H1 (cell line): ENCODE measurements at regions not wholly inside any gene's neighbourhood (a gene's known extent, or its start where the extent isn't known, plus 50 kb on each side); places are given as distances from the start of the nearest gene placed in this dataset.

Experiments used
- CTCF ChIA-PET: fragments of 300-600 bp; sonication (Branson Sonifier 250); formaldehyde crosslinking; loops from one replicate; lab custom pipeline; 2021; ENCODE audit not compliant: partially characterized antibody; lab: Charles Lee
- POLR2A ChIA-PET: fragments of 300-600 bp; sonication (Branson Sonifier 250); formaldehyde crosslinking; loops from one replicate; lab custom pipeline; 2021; ENCODE audit warnings: inconsistent platforms; ENCODE audit not compliant: partially characterized antibody; lab: Charles Lee
- DNase-seq, 2 experiments: peaks; one replicate each; pipeline versions ENCODE4 v3.0.0 to v3.0.0-alpha.2; 2010 to 2022; ENCODE audit warnings: low spot score in 2 of 2, low read depth in 1 of 2, mixed read lengths in 1 of 2
- FAIRE-seq: peaks from 2 replicates; lab custom pipeline; 2011; peaks lifted over from hg19 to GRCh38; lab: Jason Lieb, UNC
- H2AFZ ChIP-seq: 2 replicates; pipeline ENCODE4 v1.8.1; 2012; ENCODE audit warnings: low read length, inconsistent platforms
- H2AK5ac ChIP-seq: 2 replicates; pipeline ENCODE4 v1.6.1; 2013; ENCODE audit warnings: low read depth, low read length
- H2BK120ac ChIP-seq: replicated peaks from 2 replicates; pipeline ENCODE3; 2013; ENCODE audit warnings: low read depth, low read length, inconsistent platforms
- H2BK12ac ChIP-seq: 2 replicates; pipeline ENCODE4 v1.6.1; 2013; ENCODE audit warnings: low read depth, low read length
- H2BK15ac ChIP-seq: 2 replicates; pipeline ENCODE4 v1.6.1; 2013; ENCODE audit warnings: low read length
- H2BK20ac ChIP-seq: 2 replicates; pipeline ENCODE4 v1.6.1; 2013; ENCODE audit warnings: low read length
- H2BK5ac ChIP-seq: 2 replicates; pipeline ENCODE4 v1.6.1; 2013; ENCODE audit warnings: low read depth, low read length
- H3K14ac ChIP-seq: 2 replicates; pipeline ENCODE4 v1.6.1; 2013; ENCODE audit warnings: inconsistent platforms; ENCODE audit not compliant: insufficient read length
- H3K18ac ChIP-seq: 2 replicates; pipeline ENCODE4 v1.6.1; 2013; ENCODE audit warnings: low read length; ENCODE audit errors: extremely low read depth
- H3K23ac ChIP-seq: 2 replicates; pipeline ENCODE4 v1.6.1; 2013; ENCODE audit warnings: inconsistent platforms; ENCODE audit not compliant: insufficient read length
- H3K23me2 ChIP-seq: 2 replicates; pipeline ENCODE4 v1.6.1; 2013; ENCODE audit warnings: low read depth, low read length
- H3K27ac ChIP-seq: 2 replicates; pipeline ENCODE4 v1.6.1; 2011; ENCODE audit warnings: low read depth, low read length, inconsistent platforms
- H3K27me3 ChIP-seq, 4 experiments: replicated peaks in 1 of 4; 1 replicate in 1 of 4; 2 replicates in 3 of 4; pipeline versions ENCODE4 v1.6.1 to v1.8.1; 2011 to 2013; ENCODE audit warnings: low read length in 3 of 4, mild to moderate bottlenecking in 3 of 4, inconsistent platforms in 2 of 4, mixed read lengths in 2 of 4, moderate library complexity in 1 of 4; ENCODE audit not compliant: control insufficient read depth in 3 of 4, insufficient read depth in 3 of 4; ENCODE audit errors: extremely low read depth in 1 of 4
- H3K36me3 ChIP-seq, 4 experiments: 2 replicates each; pipeline versions ENCODE4 v1.6.1 to v1.8.1; 2011 to 2013; ENCODE audit warnings: mild to moderate bottlenecking in 4 of 4, low read length in 3 of 4, moderate library complexity in 2 of 4, control low read depth in 1 of 4, inconsistent platforms in 1 of 4; ENCODE audit not compliant: insufficient read depth in 4 of 4, control insufficient read depth in 2 of 4
- H3K4ac ChIP-seq: replicated peaks from 2 replicates; pipeline ENCODE3; 2013; ENCODE audit warnings: low read length, low read depth, mixed read lengths, inconsistent platforms; ENCODE audit not compliant: insufficient read length
- H3K4me1 ChIP-seq, 4 experiments: replicated peaks in 1 of 4; 1 replicate in 1 of 4; 2 replicates in 3 of 4; pipeline versions ENCODE4 v1.6.1 to v1.8.1; 2011 to 2013; ENCODE audit warnings: low read length in 3 of 4, inconsistent platforms in 2 of 4, mixed read lengths in 1 of 4; ENCODE audit not compliant: insufficient read depth in 4 of 4, control insufficient read depth in 3 of 4
- H3K4me2 ChIP-seq, 2 experiments: 2 replicates each; pipeline versions ENCODE4 v1.6.1 to v1.8.1; 2011 to 2013; ENCODE audit warnings: low read depth in 2 of 2, low read length in 2 of 2, control low read depth in 1 of 2, inconsistent platforms in 1 of 2, mild to moderate bottlenecking in 1 of 2; ENCODE audit not compliant: insufficient read depth in 1 of 2
- H3K4me3 ChIP-seq, 4 experiments: fragments of 200-600, 300-600 bp in 1 of 4; sonication (generic), shearing (Covaris generic), sonication (Bioruptor Twin) in 1 of 4; 2 replicates each; pipeline versions ENCODE4 v1.5.1 to v1.8.1; 2011 to 2016; ENCODE audit warnings: low read length in 4 of 4, low read depth in 3 of 4, control low read depth in 2 of 4, inconsistent platforms in 2 of 4, mild to moderate bottlenecking in 2 of 4, mixed read lengths in 1 of 4, moderate library complexity in 1 of 4; ENCODE audit not compliant: insufficient read depth in 2 of 4; ENCODE audit errors: extremely low read depth in 1 of 4
- H3K56ac ChIP-seq: replicated peaks from 2 replicates; pipeline ENCODE3; 2013; ENCODE audit warnings: low read depth, mild to moderate bottlenecking, mixed read lengths, low read length, inconsistent platforms; ENCODE audit not compliant: insufficient read length
- H3K79me1 ChIP-seq: 2 replicates; pipeline ENCODE4 v1.6.1; 2013; ENCODE audit warnings: low read depth, low read length, control low read depth
- H3K79me2 ChIP-seq, 2 experiments: 2 replicates each; pipeline versions ENCODE4 v1.6.1 to v1.8.1; 2012 to 2013; ENCODE audit warnings: low read length in 2 of 2, mild to moderate bottlenecking in 2 of 2, inconsistent platforms in 1 of 2; ENCODE audit not compliant: insufficient read depth in 2 of 2, control insufficient read depth in 1 of 2
- H3K9ac ChIP-seq, 4 experiments: replicated peaks in 1 of 4; 1 replicate in 1 of 4; 2 replicates in 3 of 4; pipeline versions ENCODE4 v1.6.1 to v1.8.1; 2011 to 2013; ENCODE audit warnings: low read depth in 3 of 4, low read length in 3 of 4, control low read depth in 2 of 4, mild to moderate bottlenecking in 2 of 4, moderate library complexity in 2 of 4, inconsistent platforms in 1 of 4; ENCODE audit errors: extremely low read depth in 1 of 4
- H3K9me3 ChIP-seq, 2 experiments: 2 replicates each; pipeline versions ENCODE4 v1.6.1 to v1.8.1; 2012 to 2013; ENCODE audit warnings: mild to moderate bottlenecking in 2 of 2, moderate library complexity in 2 of 2, control low read depth in 1 of 2, inconsistent platforms in 1 of 2, low read depth in 1 of 2, low read length in 1 of 2, mixed read lengths in 1 of 2; ENCODE audit not compliant: insufficient read depth in 2 of 2
- H4K20me1 ChIP-seq, 2 experiments: replicated peaks in 1 of 2; 2 replicates each; pipeline versions ENCODE3 to v1.8.1; 2011 to 2013; ENCODE audit warnings: inconsistent platforms in 2 of 2, low read length in 2 of 2, mild to moderate bottlenecking in 1 of 2; ENCODE audit not compliant: insufficient read depth in 2 of 2, control insufficient read depth in 1 of 2
- H4K5ac ChIP-seq: 2 replicates; pipeline ENCODE4 v1.6.1; 2013; ENCODE audit warnings: low read length, low read depth, mixed read lengths, inconsistent platforms; ENCODE audit not compliant: insufficient read length
- H4K8ac ChIP-seq: 2 replicates; pipeline ENCODE4 v1.8.0; 2013; ENCODE audit warnings: mild to moderate bottlenecking, moderate library complexity, low read length, inconsistent platforms; ENCODE audit not compliant: insufficient read depth; ENCODE audit errors: extremely low read depth
- H4K91ac ChIP-seq: replicated peaks from 2 replicates; pipeline ENCODE3; 2013; ENCODE audit warnings: low read length, mixed read lengths, inconsistent platforms; ENCODE audit not compliant: insufficient read length
- ASH2L ChIP-seq: fragments of 200-600, 300-600 bp; sonication (generic); IDR thresholded peaks from one replicate; pipeline ENCODE4 v1.7.1; 2017; ENCODE audit warnings: low read length
- BCL11A ChIP-seq, 2 experiments: IDR thresholded peaks; one replicate each; pipeline ENCODE4 v1.6.1; 2011; ENCODE audit warnings: low read depth in 2 of 2, low read length in 2 of 2, mild to moderate bottlenecking in 2 of 2
- NANOG ChIP-seq: IDR thresholded peaks from 2 replicates; pipeline ENCODE4 v1.6.1; 2011; ENCODE audit warnings: low read length, low read depth, mild to moderate bottlenecking, inconsistent platforms; ENCODE audit not compliant: insufficient read depth, poor library complexity, severe bottlenecking
- POLR2A ChIP-seq, 2 experiments: IDR thresholded peaks; 1 replicate in 1 of 2; 2 replicates in 1 of 2; pipeline ENCODE4 v1.6.1; 2011; ENCODE audit warnings: low read depth in 2 of 2, low read length in 2 of 2, mild to moderate bottlenecking in 2 of 2; ENCODE audit errors: control extremely low read depth in 1 of 2
- POU5F1 ChIP-seq: IDR thresholded peaks from 2 replicates; pipeline ENCODE4 v1.6.1; 2011; ENCODE audit warnings: low read depth, mild to moderate bottlenecking, low read length, moderate library complexity
- RAD21 ChIP-seq, 2 experiments: IDR thresholded peaks in 1 of 2; conservative IDR thresholded peaks in 1 of 2; 2 replicates each; pipeline ENCODE4 v1.6.1; 2011; ENCODE audit warnings: low read depth in 2 of 2, low read length in 2 of 2, improper control_type of control experiment in 1 of 2, inconsistent platforms in 1 of 2, mild to moderate bottlenecking in 1 of 2, moderate library complexity in 1 of 2
- RFX5 ChIP-seq: IDR thresholded peaks from 2 replicates; pipeline ENCODE4 v1.6.1; 2011; ENCODE audit warnings: low read depth, low read length, improper control_type of control experiment, borderline replicate concordance
- SIX5 ChIP-seq: IDR thresholded peaks from 2 replicates; pipeline ENCODE4 v1.6.1; 2011; ENCODE audit warnings: mild to moderate bottlenecking, low read depth, low read length
- SP2 ChIP-seq: IDR thresholded peaks from 2 replicates; pipeline ENCODE4 v1.6.1; 2012; ENCODE audit warnings: mild to moderate bottlenecking, low read length, inconsistent platforms
- SRF ChIP-seq: IDR thresholded peaks from 2 replicates; pipeline ENCODE4 v1.6.1; 2011; ENCODE audit warnings: mild to moderate bottlenecking, low read depth, low read length, moderate library complexity
- ZNF274 ChIP-seq: IDR thresholded peaks from 2 replicates; pipeline ENCODE4 v1.7.0; 2012; ENCODE audit warnings: low read length, borderline replicate concordance; ENCODE audit errors: extremely low read depth
- WGBS, 2 experiments: shearing (Covaris generic) in 1 of 2; methylation state at CpG; one replicate each; pipeline versions ENCODE4 v1.1.6 to v1.1.7; 2013 to 2015; ENCODE audit warnings: low lambda C conversion rate in 2 of 2, mixed read lengths in 2 of 2, inconsistent platforms in 1 of 2, low coverage in 1 of 2, missing lambda C conversion rate in 1 of 2; ENCODE audit not compliant: insufficient replicate concordance in 2 of 2, insufficient coverage in 1 of 2, insufficient read length in 1 of 2; ENCODE audit errors: extremely low coverage in 1 of 2, missing lambda C conversion rate in 1 of 2; 5-methylcytosine and 5-hydroxymethylcytosine counted together
- TF ChIP-seq, protein P1 (sequence below), 3 experiments: IDR thresholded peaks; 1 replicate in 2 of 3; 2 replicates in 1 of 3; pipeline versions ENCODE4 v1.5.1 to v1.6.1; 2011; ENCODE audit warnings: low read length in 3 of 3, mild to moderate bottlenecking in 3 of 3, inconsistent platforms in 2 of 3, low read depth in 1 of 3, moderate library complexity in 1 of 3; ENCODE audit not compliant: insufficient read depth in 1 of 3; ENCODE audit errors: control extremely low read depth in 1 of 3

DNA sequence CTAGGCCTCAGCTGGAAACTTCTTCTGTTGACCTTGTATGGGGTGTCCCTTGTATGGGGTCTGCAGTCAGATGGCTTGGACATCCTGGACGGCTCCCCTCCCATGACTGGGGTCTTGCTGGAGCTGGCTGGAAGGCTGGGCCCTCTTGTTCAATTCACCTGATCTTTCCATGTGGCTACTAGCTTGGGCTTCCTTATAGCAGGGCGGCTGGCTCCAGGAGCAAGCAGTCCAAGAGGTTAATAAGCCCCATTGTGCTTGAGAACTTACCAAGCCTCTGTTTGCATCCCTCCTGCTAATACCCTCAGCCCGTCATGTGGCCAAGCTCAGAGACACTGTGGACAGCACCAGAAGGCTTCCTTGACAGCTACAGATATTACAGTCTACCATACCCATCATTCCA is 111.6 kb upstream of the NPAS2 start:
- no peaks in the 10 kb centered on the region for H3K23me2 ChIP-seq
- no peaks in the 10 kb centered on the region for H3K36me3 ChIP-seq
- H2AFZ ChIP-seq, result no peak overlapping the region
- no peaks in the 10 kb centered on the region for H3K79me1 ChIP-seq
- no peak overlapping the region for H3K4me3 ChIP-seq
- no peaks in the 10 kb centered on the region for H4K20me1 ChIP-seq
- FAIRE-seq, result no peak
- H2BK12ac ChIP-seq, result no peak overlapping the region
- H3K56ac ChIP-seq, result no peak overlapping the region
- H3K27ac ChIP-seq, result no peak overlapping the region
- no peak overlapping the region for H4K8ac ChIP-seq
- no peak overlapping the region for H3K18ac ChIP-seq
- no peaks in the 10 kb centered on the region for H3K27me3 ChIP-seq
- H3K4ac ChIP-seq, result no peak overlapping the region
- no peaks in the 10 kb centered on the region for H3K79me2 ChIP-seq
- POLR2A ChIA-PET, result no interaction called here
- H3K4me1 ChIP-seq, result peaks cover 0 to 5% (median under 1%) of the 10 kb centered on the region in 4 experiments; a peak in 3 of 7 replicates
- DNase-seq, result no peak
- H2BK120ac ChIP-seq, result no peak overlapping the region
- no peak overlapping the region for H2BK15ac ChIP-seq
- H4K91ac ChIP-seq, result no peak overlapping the region
- no peak overlapping the region for H2BK5ac ChIP-seq
- H2BK20ac ChIP-seq, result no peak overlapping the region
- no peak overlapping the region for H2AK5ac ChIP-seq
- no peak overlapping the region for H3K23ac ChIP-seq
- CTCF ChIA-PET, result interaction anchor here (0.8 to 2.0 kb wide), 3 partner anchors 9 to 113 kb away, joined by 3 to 5 read pairs (median 3); no protein-coding TSS in a partner anchor
- H4K5ac ChIP-seq, result no peak overlapping the region
- H3K4me2 ChIP-seq, result no peak overlapping the region
- no peak overlapping the region for H3K14ac ChIP-seq
- no peak overlapping the region for H3K9ac ChIP-seq
- WGBS, 2 experiments, result 63% methylated on average over 3 of the region's 3 CpGs; no CpG with 5 or more reads in 1 of the 2 experiments
- no peaks in the 10 kb centered on the region for H3K9me3 ChIP-seq
- TF ChIP-seq SP2 (no peak), SIX5 (no peak), POU5F1 (no peak), RFX5 (no peak), NANOG (no peak), RAD21 (IDR thresholded peaks at IDR 0.05 in 1 of 2, conservative IDR thresholded peaks at IDR 0.05 in 1 of 2; ENCODE audit: low read depth in 2 of 2, low read length in 2 of 2) (no peak), SRF (no peak), ASH2L (no peak), ZNF274 (no peak), POLR2A (IDR thresholded peaks at IDR 0.05; ENCODE audit: control extremely low read depth in 1 of 2, low read depth in 2 of 2, low read length in 2 of 2) (no peak), BCL11A (IDR thresholded peaks at IDR 0.05; ENCODE audit: low read depth in 2 of 2, low read length in 2 of 2) (no peak)
- TF ChIP-seq, protein P1, sequence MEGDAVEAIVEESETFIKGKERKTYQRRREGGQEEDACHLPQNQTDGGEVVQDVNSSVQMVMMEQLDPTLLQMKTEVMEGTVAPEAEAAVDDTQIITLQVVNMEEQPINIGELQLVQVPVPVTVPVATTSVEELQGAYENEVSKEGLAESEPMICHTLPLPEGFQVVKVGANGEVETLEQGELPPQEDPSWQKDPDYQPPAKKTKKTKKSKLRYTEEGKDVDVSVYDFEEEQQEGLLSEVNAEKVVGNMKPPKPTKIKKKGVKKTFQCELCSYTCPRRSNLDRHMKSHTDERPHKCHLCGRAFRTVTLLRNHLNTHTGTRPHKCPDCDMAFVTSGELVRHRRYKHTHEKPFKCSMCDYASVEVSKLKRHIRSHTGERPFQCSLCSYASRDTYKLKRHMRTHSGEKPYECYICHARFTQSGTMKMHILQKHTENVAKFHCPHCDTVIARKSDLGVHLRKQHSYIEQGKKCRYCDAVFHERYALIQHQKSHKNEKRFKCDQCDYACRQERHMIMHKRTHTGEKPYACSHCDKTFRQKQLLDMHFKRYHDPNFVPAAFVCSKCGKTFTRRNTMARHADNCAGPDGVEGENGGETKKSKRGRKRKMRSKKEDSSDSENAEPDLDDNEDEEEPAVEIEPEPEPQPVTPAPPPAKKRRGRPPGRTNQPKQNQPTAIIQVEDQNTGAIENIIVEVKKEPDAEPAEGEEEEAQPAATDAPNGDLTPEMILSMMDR (IDR thresholded peaks at IDR 0.05; ENCODE audit: control extremely low read depth in 1 of 3, insufficient read depth in 1 of 3, low read depth in 1 of 3, low read length in 3 of 3), result no peak
